HEK293T (cell line): ENCODE measurements at regions not wholly inside any gene's neighbourhood (a gene's known extent, or its start where the extent isn't known, plus 50 kb on each side); places are given as distances from the start of the nearest gene placed in this dataset.

ENCODE experiments used
- ARNT ChIP-seq: fragments of 450-650 bp; IDR thresholded peaks from 2 replicates; pipeline ENCODE4 v1.6.1; 2017; ENCODE audit warnings: mild to moderate bottlenecking
- BHLHE40 ChIP-seq: fragments of 450-650 bp; IDR thresholded peaks from 2 replicates; pipeline ENCODE4 v1.6.1; 2016; ENCODE audit warnings: mild to moderate bottlenecking, moderate library complexity, borderline replicate concordance
- CTBP1 ChIP-seq: fragments of 450-650 bp; IDR thresholded peaks from 2 replicates; pipeline ENCODE4 v1.6.1; 2016; ENCODE audit warnings: borderline replicate concordance
- ELF4 ChIP-seq: fragments of 450-650 bp; IDR thresholded peaks from 2 replicates; pipeline ENCODE4 v1.6.1; 2017; ENCODE audit warnings: antibody characterized with exemption
- FOXM1 ChIP-seq: fragments of 450-650 bp; IDR thresholded peaks from 2 replicates; pipeline ENCODE4 v1.6.1; 2017; ENCODE audit warnings: mild to moderate bottlenecking, borderline replicate concordance
- SP1 ChIP-seq: fragments of 450-650 bp; IDR thresholded peaks from 2 replicates; pipeline ENCODE4 v1.6.1; 2017

- TF ChIP-seq CTBP1: no peak
- no peak for TF ChIP-seq ARNT
- no peak for TF ChIP-seq FOXM1
- no peak for TF ChIP-seq SP1
- no peak for TF ChIP-seq BHLHE40
- TF ChIP-seq ELF4: no peak
Measured at GRCh38 chr2:195560209-195560895, 96.7 kb upstream of the SLC39A10 start.
